NOMO-1 treated with DMSO at 0.1 percent for 48 hours (cell line): ENCODE measurements at regions not wholly inside any gene's neighbourhood (a gene's known extent, or its start where the extent isn't known, plus 50 kb on each side); places are given as distances from the start of the nearest gene placed in this dataset.
"Not testable (repeated sequence)": the region's sequence is repeated elsewhere in the genome, so short reads cannot be mapped to it uniquely, and the experiment has no call there.

ENCODE experiments used
- DNase-seq: peaks from one replicate; lab custom pipeline; 2025; ENCODE audit not compliant: unreplicated experiment; lab: John Stamatoyannopoulos, UW

- no peak for DNase-seq
Observed at GRCh38 chr20:19025430-19026120, 186.9 kb upstream of the SLC24A3 start.

DNA sequence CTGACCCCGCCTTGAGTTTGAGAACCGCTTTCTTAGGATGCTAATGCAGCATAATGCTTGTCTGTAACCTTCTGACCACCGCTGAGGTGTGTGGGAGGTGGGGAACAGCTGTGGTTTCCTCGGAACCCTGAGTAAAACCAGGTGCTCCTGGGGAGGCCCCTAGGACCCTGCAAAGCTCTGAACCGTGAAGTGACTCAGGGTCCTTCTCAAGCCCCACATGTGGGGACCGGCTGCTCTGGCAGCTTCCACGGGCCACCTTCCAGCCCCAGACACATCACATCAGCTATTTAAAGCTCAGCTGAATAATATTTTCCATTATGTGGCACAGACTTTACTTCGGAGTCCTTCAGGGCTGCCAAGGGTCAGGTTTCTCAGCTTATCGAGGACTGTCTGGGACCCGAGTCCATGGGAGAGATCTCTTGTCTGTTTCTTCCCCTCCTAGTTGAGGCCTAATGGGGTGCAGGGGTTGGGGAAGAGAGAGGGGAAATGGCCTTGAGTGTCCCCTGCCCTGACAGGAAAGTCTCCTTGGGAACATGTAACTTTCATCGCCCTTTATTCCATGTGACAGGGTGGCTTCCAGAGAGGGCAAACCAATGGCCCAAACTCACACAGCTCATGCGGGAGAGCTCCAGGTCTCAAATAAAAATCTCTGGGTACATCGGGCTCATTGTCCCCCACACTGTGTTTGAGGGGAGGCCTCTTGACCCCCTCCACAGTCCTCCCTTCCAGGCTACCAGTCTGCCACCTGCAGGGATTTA lies 186.1 kb upstream of the SLC24A3 start:
- no peak for DNase-seq

DNA sequence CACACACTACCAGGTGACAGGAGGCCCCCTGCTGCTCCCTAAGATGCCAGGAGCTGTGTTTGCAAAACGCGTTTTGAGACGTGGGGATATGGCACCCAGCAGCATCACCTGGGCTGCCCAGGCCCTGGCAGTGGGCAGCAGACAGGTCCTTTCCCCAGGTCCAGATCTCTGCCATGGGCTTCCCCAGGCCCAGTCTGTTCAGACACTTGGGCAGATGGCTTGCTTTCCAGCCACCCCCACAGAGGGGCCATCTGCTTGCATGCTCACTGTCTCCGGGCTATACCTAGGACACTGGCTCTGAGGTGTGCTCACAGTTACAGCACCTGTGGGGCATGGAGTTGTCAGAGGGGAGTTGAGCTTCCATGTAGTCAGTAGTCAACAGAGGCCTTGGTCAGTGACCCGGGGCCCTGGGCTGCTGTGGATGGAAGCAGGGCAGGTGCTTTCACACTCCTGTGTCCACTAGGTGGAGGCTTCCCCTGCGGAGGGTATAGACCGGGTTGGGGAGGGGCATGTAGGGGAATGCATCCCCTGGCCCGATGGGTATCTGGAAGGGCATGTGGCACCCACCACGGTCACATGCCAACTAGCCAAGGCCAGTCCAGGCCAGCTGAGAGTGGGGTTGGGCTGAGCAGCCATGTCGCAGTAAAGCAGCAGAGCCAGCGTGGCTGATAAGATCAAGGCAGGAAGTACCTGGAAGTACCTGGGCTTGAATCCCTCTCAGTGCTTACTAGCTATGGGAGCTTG lies 185.4 kb upstream of the SLC24A3 start:
- no peak for DNase-seq

- DNase-seq, result no peak
Observed at GRCh38 chr20:19027971-19028370, 184.5 kb upstream of the SLC24A3 start.

- DNase-seq, result no peak
Observed at GRCh38 chr20:19041787-19042186, 170.7 kb upstream of the SLC24A3 start.

- no peak for DNase-seq
Observed at GRCh38 chr20:19045371-19045770, 167.1 kb upstream of the SLC24A3 start.

DNA sequence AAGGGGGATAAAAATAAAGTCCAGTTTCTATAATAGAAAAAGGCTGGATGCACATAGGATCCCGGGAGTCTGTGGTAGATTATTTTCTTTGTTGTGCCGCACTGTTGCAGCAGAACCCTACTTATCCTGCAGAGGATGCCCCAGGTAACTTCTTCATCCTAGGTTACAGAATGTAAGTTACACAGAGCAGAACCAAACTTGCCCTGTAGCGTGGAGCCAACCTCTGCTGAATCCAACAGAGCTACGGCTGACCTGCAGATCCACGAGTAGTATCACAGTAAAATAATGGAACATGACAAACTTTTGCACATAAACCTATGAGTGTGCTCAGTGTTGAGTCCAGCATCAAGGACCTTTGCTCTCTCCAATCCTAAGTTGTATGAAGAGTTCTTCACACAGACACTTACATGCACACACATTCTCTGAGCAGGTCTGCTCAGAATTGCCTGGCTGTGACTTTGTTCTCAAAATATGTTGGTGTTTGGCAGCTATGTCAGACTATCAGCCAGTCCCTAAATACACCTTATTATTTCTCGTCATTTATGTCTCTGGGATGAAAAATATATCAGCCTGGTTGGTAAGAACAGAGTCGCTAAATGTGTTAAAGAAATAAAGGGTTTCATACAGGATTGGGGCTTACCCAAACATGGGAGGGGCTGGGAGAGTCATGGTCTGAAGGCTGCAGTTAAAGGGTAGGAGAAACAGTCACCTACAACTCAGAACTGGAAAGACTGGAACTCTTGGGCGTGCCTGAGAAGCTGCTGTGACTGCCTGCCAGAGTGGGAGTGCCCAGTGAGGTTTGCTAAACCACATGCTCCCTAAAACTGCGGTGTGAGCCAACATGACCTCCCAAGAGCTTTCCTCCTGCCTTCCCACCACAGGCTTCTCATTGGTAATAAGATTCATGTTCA lies 165.1 kb upstream of the SLC24A3 start:
- no peak for DNase-seq

DNA sequence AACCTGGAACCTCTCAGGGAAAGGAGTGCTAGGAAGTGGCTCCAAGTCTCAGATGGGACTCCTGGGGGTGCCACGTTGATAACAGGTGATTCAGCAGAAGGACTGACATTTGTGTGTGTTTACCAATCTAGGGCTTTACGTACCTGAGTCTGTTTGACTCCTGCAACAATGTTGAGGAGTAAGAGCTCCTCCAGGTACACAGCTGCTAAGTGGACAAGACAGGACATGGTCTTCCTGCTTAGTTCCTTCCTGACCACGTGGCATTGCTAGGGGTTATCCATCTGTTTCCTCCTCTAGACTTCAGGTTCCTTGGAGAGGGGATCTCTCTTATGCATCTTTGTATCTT lies 164.5 kb upstream of the SLC24A3 start:
- DNase-seq, result no peak

DNA sequence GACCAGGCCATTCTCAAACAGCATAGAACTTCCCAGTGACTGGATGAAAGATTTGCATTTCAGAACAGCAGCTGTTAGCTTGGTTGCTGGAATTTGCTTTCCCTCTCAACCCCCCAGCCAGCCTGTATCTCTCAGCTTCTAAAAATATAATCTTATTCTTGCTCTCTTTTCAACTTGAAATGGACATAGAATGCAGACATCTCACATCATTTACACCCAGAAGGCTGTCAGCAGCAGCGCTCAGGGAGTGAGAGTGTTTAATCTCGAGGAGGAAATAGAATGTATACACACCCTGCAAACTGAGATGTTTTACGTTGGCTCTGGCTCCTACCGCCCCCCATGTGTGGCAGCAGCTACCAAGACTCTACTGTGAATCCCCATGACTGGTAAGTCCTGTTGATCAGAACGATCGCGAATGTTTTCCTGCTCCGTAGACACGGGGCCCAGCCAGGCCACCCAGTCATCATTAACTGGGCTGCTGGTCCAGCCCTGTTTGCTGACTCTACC lies 163.4 kb upstream of the SLC24A3 start:
- no peak for DNase-seq

- no peak for DNase-seq
Observed at GRCh38 chr20:19049514-19049913, 162.9 kb upstream of the SLC24A3 start.

GRCh38 chr20:19056909-19057308 lies 155.5 kb upstream of the SLC24A3 start:
- DNase-seq, result no peak

GRCh38 chr20:19064788-19065187 lies 147.7 kb upstream of the SLC24A3 start:
- DNase-seq, result not testable (repeated sequence)

GRCh38 chr20:19067986-19068385 lies 144.5 kb upstream of the SLC24A3 start:
- no peak for DNase-seq

GRCh38 chr20:19070026-19070425 lies 142.4 kb upstream of the SLC24A3 start:
- no peak for DNase-seq

- peak; percentile 71 for DNase-seq
Observed at GRCh38 chr20:19070681-19071445, 141.6 kb upstream of the SLC24A3 start.

DNA sequence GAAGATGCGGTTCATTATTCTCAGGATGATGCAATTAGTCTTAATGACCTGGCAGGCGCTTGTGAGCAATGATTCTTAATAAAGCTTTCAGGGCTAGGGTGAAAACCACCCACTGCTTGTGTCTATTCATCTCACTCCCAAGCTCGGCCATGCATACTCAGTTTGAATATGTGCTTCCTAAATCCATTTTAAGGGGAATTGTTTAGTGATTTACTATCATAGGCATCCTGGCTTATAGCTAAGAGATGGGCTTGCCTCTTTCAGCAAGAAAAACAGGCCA lies 141.1 kb upstream of the SLC24A3 start:
- no peak for DNase-seq

DNA sequence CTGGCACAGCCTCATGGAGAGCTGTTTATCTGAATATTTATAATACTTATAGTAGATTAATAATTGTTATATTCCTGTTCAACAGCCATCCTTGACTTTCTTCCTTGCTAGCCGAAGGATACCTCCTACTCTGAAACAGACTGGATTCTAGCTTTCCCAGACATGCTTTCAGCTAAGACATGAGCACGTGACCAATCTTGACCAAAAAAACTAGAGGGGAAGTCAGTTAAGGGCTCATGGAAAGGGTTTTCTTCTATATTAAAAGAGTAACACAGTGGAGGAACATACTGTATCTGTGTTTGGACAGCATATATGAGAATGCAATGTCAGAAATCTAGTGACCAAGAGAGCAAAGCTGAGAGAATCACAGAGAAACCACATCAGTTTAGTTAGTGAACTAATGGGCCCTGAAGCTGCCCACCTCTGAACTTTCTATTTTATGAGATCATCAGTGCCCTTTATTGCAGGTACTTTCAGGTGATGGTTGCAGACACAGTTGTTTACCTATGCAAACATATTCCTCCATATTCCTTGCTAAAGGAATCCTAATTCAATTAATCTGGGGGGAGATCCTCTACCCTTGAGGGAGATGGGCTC lies 140.4 kb upstream of the SLC24A3 start:
- DNase-seq, result no peak

DNA sequence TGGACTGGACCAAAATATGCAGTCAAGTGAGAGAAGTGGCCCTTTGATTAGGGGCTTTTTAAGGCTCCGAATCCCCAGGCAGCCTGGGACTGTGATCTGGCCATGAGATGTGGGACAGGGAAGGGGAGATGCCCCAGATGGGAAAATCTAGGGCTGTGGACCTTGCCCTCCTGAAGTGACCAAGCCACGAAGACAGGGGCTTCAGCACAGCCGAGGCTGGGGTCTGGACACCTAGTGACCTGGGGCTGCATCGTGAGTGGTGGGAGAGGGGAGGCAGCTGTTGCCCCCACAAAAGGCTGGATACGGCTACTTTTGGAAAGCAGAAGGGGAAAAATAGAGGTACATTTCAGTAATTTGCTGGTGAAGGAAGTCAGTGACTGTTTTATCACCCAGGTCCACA lies 139.5 kb upstream of the SLC24A3 start:
- no peak for DNase-seq

GRCh38 chr20:19073584-19074218 lies 138.7 kb upstream of the SLC24A3 start:
- no peak for DNase-seq
